C4-2B (cell line): ENCODE measurements at regions not wholly inside any gene's neighbourhood (a gene's known extent, or its start where the extent isn't known, plus 50 kb on each side); places are given as distances from the start of the nearest gene placed in this dataset.

ENCODE experiments used
- H3K27ac ChIP-seq: fragments of 450-650 bp; 2 replicates; pipeline ENCODE4 v1.5.1; 2017
- ZFX ChIP-seq: fragments of 450-650 bp; IDR thresholded peaks from 2 replicates; pipeline ENCODE4 v1.6.1; 2017
- TF ChIP-seq, protein P1 (sequence below): fragments of 450-650 bp; conservative IDR thresholded peaks from 2 replicates; pipeline ENCODE4 v1.5.1; 2017; ENCODE audit warnings: mild to moderate bottlenecking

DNA sequence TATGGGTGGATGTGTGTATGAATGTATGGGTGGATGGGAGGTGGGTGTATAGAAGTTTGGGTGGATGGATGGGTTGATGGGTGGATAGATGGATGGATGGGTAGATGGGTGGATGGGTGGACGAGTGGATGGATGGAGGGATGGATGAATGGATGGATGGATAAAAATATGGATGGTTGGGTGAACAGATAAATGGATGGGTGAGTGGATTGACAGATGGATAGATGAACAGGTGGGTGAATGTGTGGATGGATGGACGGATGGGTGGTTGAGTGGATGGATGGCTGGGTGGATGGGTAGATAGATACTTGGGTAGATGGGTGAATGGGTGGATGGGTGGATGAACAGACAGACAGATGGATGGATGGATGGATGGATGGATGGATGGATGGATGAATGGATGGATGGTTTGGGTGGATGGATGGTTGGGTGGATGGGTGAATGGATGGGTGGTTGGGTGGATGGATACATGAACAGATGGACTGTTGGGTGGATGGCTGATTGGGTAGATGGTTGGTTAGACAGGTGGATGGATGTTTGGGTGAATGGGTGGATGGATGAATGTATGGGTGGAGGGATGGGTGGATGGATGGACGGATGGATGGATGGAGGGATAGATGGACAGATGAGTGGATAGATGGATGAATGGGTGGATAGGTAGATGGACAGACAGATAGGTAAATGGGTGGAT, 166.8 kb downstream of the IRX2 start:
- TF ChIP-seq, protein P1, sequence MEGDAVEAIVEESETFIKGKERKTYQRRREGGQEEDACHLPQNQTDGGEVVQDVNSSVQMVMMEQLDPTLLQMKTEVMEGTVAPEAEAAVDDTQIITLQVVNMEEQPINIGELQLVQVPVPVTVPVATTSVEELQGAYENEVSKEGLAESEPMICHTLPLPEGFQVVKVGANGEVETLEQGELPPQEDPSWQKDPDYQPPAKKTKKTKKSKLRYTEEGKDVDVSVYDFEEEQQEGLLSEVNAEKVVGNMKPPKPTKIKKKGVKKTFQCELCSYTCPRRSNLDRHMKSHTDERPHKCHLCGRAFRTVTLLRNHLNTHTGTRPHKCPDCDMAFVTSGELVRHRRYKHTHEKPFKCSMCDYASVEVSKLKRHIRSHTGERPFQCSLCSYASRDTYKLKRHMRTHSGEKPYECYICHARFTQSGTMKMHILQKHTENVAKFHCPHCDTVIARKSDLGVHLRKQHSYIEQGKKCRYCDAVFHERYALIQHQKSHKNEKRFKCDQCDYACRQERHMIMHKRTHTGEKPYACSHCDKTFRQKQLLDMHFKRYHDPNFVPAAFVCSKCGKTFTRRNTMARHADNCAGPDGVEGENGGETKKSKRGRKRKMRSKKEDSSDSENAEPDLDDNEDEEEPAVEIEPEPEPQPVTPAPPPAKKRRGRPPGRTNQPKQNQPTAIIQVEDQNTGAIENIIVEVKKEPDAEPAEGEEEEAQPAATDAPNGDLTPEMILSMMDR: no peak
- TF ChIP-seq ZFX: no peak

DNA sequence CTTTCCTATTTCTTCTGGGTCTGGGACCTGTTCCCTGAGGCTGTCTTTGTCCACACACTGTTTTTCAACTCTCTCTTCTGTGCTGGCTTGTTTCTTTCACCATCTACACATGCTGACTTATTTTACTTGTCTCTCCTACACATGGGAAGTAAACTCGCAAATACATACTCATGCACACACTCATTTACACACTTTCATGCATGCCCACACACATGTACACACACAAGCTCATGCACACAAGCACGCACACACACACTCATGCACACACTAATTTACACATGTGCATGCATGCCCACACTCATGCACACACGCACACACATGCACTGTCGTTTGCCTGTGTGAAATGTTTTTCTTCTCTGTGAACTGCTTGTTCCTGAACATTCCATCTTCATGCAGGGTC, 169.0 kb downstream of the IRX2 start:
- no peak overlapping the region for H3K27ac ChIP-seq
- TF ChIP-seq, protein P1: no peak
- no peak for TF ChIP-seq ZFX

More for the DNA sequence above, 166.8 kb downstream of the IRX2 start:
- no peak overlapping the region for H3K27ac ChIP-seq

DNA sequence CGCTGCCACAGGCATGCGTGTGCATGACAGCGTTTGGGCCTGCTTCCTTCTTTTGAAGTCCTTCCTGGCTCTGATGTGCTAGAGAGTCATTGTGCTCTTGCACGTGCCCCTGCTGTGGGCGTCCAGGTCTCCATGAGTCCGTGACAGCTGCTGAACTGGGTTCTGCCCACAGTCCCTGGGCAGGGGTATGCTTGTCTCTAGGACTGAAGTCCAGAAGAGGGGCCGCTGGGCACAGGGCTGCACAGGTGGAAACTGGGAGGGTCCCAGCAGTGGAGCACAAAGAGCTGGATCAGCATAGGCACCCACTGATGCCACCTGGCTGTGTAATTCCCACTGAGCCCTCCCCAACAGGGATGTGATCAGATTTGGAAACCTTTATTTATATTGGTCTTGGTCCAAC, 169.4 kb downstream of the IRX2 start:
- TF ChIP-seq ZFX: no peak
- TF ChIP-seq, protein P1: no peak; the same call in 1 of the 2 replicates

DNA sequence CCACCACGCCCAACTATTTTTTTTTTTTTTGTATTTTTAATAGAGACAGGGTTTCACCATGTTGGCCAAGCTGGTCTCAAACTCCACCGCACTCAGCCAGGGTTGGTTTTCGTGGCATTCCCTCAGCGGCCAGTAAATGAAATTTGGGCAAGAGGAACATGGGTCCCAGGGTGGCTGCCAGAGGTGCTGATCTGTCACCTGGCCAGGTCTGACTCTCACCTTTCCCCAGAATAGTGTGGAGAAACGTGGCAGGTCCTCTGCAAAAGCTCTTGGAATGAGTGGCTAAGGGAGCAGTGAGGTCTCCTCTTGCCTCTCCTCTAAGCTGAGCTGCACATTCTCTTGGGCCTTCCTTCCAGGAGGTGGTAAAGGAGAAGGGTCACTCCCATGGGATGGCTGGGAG, 170.1 kb downstream of the IRX2 start:
- H3K27ac ChIP-seq: no peak overlapping the region
- TF ChIP-seq ZFX: no peak
- TF ChIP-seq, protein P1: no peak

More for the DNA sequence above, 169.4 kb downstream of the IRX2 start:
- H3K27ac ChIP-seq: no peak overlapping the region

DNA sequence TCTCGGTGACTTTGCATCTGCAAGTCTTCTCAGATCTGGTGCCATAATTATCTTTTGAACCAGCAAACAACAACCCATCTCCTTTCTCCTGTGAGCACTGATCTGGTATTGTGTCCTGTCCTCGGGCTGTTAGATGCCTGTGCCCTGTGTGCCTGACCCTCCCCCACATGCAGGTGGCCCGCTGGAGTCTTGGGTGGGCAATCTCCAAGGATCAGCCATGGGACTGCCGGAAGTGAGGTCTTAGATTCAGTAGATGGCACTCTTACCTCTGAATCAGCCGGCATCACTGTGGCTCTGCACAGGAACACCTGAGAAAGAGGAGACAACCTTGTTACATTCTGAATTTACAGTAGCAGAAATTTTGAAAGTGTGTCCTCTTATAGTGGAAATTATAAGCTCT, 172.4 kb downstream of the IRX2 start:
- H3K27ac ChIP-seq: no peak overlapping the region
- no peak for TF ChIP-seq ZFX
- TF ChIP-seq, protein P1: no peak

DNA sequence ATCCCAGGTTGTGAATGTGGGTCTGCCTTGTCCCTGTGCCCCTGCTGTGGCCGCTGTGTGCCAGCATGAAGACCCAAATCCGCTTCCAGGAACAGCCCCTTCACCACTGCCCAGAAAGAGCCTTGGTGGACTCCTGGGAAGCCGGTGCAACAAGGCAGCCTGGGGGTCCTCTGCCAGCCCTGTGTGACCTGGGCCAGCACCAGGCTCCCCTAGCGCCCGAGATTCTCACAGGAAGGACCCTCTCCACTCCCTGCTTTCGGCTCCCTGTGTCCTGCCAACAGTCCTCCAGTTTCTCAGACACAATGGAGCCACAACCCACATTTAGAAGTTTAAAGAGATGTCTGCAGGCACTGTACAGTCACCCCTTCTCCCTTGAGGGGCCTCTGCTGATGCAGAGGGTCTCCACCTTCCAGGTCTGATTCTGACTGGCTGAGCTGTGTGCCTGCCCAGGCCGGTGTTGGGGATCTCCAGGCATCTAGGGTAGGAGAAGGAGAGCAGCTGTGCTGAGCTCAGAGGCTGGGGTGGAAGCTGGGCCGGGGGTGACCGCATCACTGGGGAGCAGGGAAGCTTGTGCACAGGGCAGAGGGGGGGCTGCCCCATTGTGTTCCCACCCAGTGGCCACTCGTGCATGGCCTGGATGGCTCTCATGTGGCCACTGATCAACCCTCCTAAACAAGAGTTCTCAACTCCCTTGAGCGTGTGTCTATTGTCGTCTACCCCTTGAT, 174.0 kb downstream of the IRX2 start:
- no peak overlapping the region for H3K27ac ChIP-seq
- TF ChIP-seq, protein P1: no peak
- TF ChIP-seq ZFX: no peak

DNA sequence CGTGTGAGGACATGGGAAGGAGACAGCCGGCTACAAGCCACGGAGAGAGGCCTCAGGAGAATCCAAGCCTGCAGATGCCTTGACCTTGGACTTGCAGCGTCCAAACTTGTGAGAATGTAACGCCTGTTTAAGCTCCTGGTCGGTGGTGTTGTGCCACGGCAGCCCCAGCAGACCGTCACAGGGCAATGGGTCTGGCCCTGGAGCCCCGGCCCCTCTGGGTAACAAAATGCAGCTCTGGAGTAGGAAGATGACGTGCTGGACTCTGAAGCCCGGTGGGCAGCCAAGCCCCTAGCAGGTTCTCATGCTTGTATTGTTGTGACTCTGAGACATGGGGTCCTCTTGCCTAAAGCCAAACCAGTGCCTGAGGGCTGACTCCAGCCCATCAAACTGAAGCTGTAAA, 174.7 kb downstream of the IRX2 start:
- no peak overlapping the region for H3K27ac ChIP-seq
- TF ChIP-seq ZFX: no peak
- TF ChIP-seq, protein P1: no peak
